ENCODE measurements at regions not wholly inside any gene's neighbourhood (a gene's known extent, or its start where the extent isn't known, plus 50 kb on each side); places are given as distances from the start of the nearest gene placed in this dataset.

- TF ChIP-seq, protein P1, sequence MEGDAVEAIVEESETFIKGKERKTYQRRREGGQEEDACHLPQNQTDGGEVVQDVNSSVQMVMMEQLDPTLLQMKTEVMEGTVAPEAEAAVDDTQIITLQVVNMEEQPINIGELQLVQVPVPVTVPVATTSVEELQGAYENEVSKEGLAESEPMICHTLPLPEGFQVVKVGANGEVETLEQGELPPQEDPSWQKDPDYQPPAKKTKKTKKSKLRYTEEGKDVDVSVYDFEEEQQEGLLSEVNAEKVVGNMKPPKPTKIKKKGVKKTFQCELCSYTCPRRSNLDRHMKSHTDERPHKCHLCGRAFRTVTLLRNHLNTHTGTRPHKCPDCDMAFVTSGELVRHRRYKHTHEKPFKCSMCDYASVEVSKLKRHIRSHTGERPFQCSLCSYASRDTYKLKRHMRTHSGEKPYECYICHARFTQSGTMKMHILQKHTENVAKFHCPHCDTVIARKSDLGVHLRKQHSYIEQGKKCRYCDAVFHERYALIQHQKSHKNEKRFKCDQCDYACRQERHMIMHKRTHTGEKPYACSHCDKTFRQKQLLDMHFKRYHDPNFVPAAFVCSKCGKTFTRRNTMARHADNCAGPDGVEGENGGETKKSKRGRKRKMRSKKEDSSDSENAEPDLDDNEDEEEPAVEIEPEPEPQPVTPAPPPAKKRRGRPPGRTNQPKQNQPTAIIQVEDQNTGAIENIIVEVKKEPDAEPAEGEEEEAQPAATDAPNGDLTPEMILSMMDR (conservative IDR thresholded peaks at IDR 0.05 in 1 of 2, IDR thresholded peaks at IDR 0.05 in 1 of 2; ENCODE audit: extremely low read depth in 1 of 2, insufficient read depth in 1 of 2, low read depth in 1 of 2, low read length in 2 of 2), result peak in 1 of 2 donors; percentile 6
- TF ChIP-seq EZH2 (IDR thresholded peaks at IDR 0.05; ENCODE audit: borderline replicate concordance, low read length), result no peak
Measured at GRCh38 chr11:120055646-120056045, 82.3 kb downstream of the TRIM29 start.
